ENCODE measurements at regions not wholly inside any gene's neighbourhood (a gene's known extent, or its start where the extent isn't known, plus 50 kb on each side); places are given as distances from the start of the nearest gene placed in this dataset.

DNA sequence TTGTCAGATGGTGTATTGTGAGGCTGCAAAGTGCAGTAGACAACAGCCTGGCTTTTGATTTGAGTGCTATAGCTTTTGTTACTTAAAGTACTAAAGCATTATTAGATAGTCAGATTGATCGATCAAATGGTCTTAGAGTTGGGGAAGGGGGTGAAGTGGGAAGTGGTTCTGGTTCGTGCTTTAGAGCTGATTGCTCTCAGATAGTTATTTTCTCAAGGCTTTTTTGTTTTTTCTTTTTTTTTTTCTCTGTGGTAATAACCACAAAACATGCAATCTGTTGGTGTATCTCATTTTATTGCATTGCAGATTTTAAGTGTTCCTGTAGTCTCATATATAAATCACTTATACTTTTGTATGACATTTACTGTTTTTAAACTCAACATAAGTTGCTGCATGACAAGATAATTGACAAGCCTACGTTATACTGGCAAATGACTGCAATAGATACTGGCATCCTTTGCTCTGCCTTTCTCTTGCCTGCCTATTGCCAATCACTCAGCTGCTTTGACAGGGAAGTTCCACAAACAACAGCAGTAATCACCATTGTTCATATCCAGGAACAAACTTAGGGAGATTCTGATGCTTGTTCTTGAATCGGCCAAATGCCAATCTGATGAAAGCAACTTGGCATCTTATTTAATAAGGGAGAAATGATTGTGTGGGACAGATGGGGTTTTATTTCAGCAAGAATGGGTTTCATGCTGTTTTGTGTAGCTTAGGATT lies 125.0 kb upstream of the B3GALT2 start:
- DNase-seq, result no peak
- in situ Hi-C loops (cut with HindIII; ENCODE audit: low pct_ligation_motif_present, low pct_unique_long_range_greater_than_20kb, low sequenced_read_pairs), result no loop called here

DNA sequence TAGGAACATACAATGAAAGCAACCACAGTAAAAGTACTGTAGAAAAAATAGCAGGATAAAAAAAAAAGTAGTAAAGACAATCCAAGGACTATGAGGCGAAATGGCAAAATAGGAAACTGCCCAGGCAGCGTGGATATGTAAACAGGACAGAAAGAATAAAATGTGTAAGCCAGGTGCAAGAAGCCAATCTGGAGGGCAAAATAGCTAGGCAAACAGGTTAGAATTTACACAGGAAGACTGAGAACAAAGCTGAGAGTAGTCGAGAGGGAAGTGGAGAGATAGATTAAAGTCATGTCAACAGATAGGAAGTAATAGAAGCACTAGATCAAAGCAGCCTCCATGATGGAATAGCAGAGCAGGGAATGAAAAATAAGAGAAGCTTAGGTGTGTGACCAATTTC lies 124.2 kb upstream of the B3GALT2 start:
- in situ Hi-C loops (cut with HindIII; ENCODE audit: low pct_ligation_motif_present, low pct_unique_long_range_greater_than_20kb, low sequenced_read_pairs), result no loop called here
- no peak for DNase-seq

DNA sequence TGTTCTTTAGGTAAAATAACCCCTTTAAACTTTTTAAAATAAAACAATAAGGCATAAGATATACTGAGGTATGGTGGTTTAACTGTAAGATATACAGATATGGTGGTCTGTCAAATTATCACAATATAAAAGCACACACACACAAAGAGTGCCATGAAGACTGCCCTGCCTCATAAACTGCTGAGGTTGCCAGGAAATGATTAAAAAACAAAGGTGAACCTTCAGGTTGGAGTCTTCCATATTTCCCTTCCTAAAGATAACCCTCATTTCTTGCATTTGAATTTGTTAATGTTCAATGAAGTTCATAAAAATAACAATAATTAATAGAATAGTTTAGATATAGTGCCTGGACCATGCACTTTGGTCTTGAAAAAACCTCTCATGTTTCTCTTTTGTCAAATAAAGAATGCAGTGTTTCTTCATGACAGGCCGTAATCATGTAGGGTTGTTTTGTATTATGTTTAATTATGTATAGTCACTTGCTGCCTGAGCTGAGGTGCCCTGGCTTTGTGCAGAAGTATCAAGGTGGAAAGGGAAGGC lies 123.6 kb upstream of the B3GALT2 start:
- no peak for DNase-seq
- in situ Hi-C loops (cut with HindIII; ENCODE audit: low pct_ligation_motif_present, low pct_unique_long_range_greater_than_20kb, low sequenced_read_pairs), result no loop called here

DNA sequence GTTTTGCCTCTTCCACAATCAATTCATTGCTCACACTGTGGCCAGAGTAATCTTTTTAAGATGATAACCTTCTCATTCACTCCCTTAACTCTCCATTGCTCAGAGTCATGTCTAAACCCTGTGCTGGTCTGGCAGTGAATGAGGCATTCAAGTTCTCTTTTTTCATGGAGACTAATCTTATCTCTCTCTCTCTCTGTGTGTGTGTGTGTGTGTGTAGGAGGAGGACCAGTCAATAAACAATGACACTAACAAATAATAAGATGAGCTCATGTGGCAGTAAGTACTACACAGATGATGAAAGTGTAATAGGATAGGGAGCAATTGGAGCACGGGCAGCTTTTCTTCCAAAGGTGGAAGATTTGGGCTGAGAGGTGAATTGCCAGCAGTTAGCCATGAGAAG lies 122.0 kb upstream of the B3GALT2 start:
- in situ Hi-C loops (cut with HindIII; ENCODE audit: low pct_ligation_motif_present, low pct_unique_long_range_greater_than_20kb, low sequenced_read_pairs), result no loop called here
- no peak for DNase-seq

DNA sequence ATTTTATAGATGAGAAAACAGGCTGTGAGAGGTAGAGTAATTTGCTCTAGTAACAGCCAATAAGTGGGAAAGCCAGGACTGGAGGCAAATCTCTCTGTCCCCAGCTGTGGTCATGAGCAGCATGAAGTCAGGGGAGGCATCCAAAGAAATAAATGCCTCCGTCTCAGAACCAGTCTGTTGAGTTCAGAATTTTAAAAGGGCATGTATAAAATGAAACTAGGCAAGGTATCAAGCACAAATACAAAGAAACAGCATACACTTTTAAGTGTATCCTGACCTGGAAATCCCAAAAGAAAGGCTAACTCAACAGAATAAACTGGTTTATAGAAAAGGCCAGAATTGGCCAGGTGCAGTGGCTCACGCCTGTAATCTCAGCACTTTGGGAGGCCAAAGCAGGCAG lies 120.0 kb upstream of the B3GALT2 start:
- in situ Hi-C loops (cut with HindIII; ENCODE audit: low pct_ligation_motif_present, low pct_unique_long_range_greater_than_20kb, low sequenced_read_pairs), result no loop called here
- DNase-seq, result no peak
